Smooth muscle cell (in vitro differentiated cells): ENCODE measurements at regions not wholly inside any gene's neighbourhood (a gene's known extent, or its start where the extent isn't known, plus 50 kb on each side); places are given as distances from the start of the nearest gene placed in this dataset.

Experiments
- DNase-seq: peaks from one replicate; lab custom pipeline; 2025; ENCODE audit not compliant: unreplicated experiment; lab: John Stamatoyannopoulos, UW
- H2AFZ ChIP-seq: fragments of 200-600 bp; sonication (generic); 2 replicates; pipeline ENCODE4 v1.6.0; 2016; ENCODE audit warnings: antibody characterized with exemption, low read depth, mild to moderate bottlenecking
- H3F3A ChIP-seq: fragments of 200-600 bp; sonication (generic); 2 replicates; pipeline ENCODE4 v1.6.0; 2017; ENCODE audit warnings: antibody characterized with exemption, low read depth
- H3K27ac ChIP-seq: fragments of 200-600 bp; sonication (generic); 2 replicates; pipeline ENCODE4 v1.5.1; 2016; ENCODE audit warnings: low read depth, mild to moderate bottlenecking
- H3K27me3 ChIP-seq: fragments of 200-600 bp; sonication (generic); 2 replicates; pipeline ENCODE4 v1.6.1; 2016; ENCODE audit warnings: low read depth, mild to moderate bottlenecking
- H3K36me3 ChIP-seq: fragments of 200-600 bp; sonication (generic); 2 replicates; pipeline ENCODE4 v1.5.1; 2016; ENCODE audit warnings: low read depth
- H3K4me1 ChIP-seq: fragments of 200-600 bp; sonication (generic); 2 replicates; pipeline ENCODE4 v1.5.1; 2016; ENCODE audit warnings: low read depth
- H3K4me2 ChIP-seq: fragments of 200-600 bp; sonication (generic); 2 replicates; pipeline ENCODE4 v1.6.0; 2016; ENCODE audit warnings: mild to moderate bottlenecking
- H3K4me3 ChIP-seq: fragments of 200-600 bp; sonication (generic); 2 replicates; pipeline ENCODE4 v1.5.1; 2016; ENCODE audit warnings: mild to moderate bottlenecking
- H3K79me2 ChIP-seq: fragments of 200-600 bp; sonication (generic); 2 replicates; pipeline ENCODE4 v1.6.0; 2016; ENCODE audit warnings: low read depth, mild to moderate bottlenecking
- H3K9ac ChIP-seq: fragments of 200-600 bp; sonication (generic); 2 replicates; pipeline ENCODE4 v1.6.0; 2016; ENCODE audit warnings: low read depth
- H3K9me3 ChIP-seq: fragments of 200-600 bp; sonication (generic); replicated peaks from 2 replicates; pipeline ENCODE4 v1.5.1; 2016; ENCODE audit warnings: low read depth
- H4K20me1 ChIP-seq: fragments of 200-600 bp; sonication (generic); 2 replicates; pipeline ENCODE4 v1.6.0; 2016; ENCODE audit warnings: low read depth
- WGBS: methylation state at CpG from one replicate; pipeline ENCODE4 v1.1.7; 2016; ENCODE audit warnings: low lambda C conversion rate; 5-methylcytosine and 5-hydroxymethylcytosine counted together
- TF ChIP-seq, protein P1 (sequence below): fragments of 200-600 bp; sonication (generic); IDR thresholded peaks from 2 replicates; pipeline ENCODE4 v1.5.1; 2017; ENCODE audit warnings: borderline replicate concordance, mild to moderate bottlenecking, antibody characterized with exemption; ENCODE audit not compliant: insufficient read depth, poor library complexity, severe bottlenecking

DNA sequence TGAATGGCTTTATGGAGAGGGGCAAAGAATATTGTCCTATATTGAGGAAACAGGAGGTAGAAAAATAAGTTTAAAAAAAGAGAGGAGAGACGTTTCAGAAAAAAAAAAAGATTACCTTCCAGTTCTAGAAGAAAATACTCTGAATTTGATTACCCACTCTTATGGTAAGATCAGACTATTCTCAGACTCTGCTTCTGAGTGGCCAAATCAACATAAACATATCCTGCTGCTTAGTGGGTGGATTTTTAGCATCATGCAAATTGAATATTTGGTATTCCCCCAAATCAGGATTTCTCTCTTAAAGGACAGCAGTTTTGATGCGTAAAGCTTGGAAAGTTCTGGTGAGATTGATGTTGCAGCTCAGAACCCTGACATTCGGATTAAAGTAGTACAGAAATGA is 946.6 kb downstream of the TFAP2A start:
- 87% methylated on average over 3 of the region's 3 CpGs for WGBS
- Histone ChIP-seq H4K20me1 (no peaks in the 10 kb centered on the region), H3K4me3 (no peak overlapping the region), H3K9me3 (no peaks in the 10 kb centered on the region), H3K9ac (no peak overlapping the region), H3K27ac (no peak overlapping the region), H3K36me3 (no peaks in the 10 kb centered on the region), H3K4me2 (no peak overlapping the region), H3F3A (no peaks in the 10 kb centered on the region), H3K4me1 (no peaks in the 10 kb centered on the region), H2AFZ (peak overlapping the region; percentile 76), H3K27me3 (no peaks in the 10 kb centered on the region), H3K79me2 (no peaks in the 10 kb centered on the region)
- TF ChIP-seq, protein P1, sequence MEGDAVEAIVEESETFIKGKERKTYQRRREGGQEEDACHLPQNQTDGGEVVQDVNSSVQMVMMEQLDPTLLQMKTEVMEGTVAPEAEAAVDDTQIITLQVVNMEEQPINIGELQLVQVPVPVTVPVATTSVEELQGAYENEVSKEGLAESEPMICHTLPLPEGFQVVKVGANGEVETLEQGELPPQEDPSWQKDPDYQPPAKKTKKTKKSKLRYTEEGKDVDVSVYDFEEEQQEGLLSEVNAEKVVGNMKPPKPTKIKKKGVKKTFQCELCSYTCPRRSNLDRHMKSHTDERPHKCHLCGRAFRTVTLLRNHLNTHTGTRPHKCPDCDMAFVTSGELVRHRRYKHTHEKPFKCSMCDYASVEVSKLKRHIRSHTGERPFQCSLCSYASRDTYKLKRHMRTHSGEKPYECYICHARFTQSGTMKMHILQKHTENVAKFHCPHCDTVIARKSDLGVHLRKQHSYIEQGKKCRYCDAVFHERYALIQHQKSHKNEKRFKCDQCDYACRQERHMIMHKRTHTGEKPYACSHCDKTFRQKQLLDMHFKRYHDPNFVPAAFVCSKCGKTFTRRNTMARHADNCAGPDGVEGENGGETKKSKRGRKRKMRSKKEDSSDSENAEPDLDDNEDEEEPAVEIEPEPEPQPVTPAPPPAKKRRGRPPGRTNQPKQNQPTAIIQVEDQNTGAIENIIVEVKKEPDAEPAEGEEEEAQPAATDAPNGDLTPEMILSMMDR, result no peak
- no peak for DNase-seq

DNA sequence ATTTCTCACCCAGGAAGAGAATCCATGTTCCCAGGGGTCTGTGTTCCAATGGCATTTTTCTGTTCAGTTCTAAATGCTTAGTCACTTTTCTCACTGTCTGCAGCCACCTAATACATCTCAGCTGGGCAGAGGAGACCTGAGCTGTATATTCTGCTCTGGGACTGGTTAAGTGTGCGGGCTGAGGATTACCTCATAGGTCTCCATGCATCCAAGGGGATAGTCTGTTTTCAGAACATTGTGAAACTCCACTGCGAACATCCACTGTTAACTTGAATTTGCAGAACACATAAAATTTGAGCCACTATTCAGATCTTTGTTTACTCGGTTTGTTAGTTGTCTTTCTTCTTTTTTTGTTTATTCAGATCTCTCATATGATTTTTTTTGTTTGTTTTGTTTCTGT is 947.1 kb downstream of the TFAP2A start:
- Histone ChIP-seq H3K27ac (no peak overlapping the region), H4K20me1 (no peaks in the 10 kb centered on the region), H3K4me2 (peak overlapping the region; percentile 49), H3K27me3 (no peaks in the 10 kb centered on the region), H3K9ac (no peak overlapping the region), H3K4me3 (no peak overlapping the region), H2AFZ (peak overlapping the region; percentile 76), H3K4me1 (no peaks in the 10 kb centered on the region), H3K9me3 (no peaks in the 10 kb centered on the region), H3K79me2 (no peaks in the 10 kb centered on the region), H3F3A (no peaks in the 10 kb centered on the region), H3K36me3 (no peaks in the 10 kb centered on the region)
- WGBS, result 57% methylated on average over 3 of the region's 3 CpGs
- TF ChIP-seq, protein P1, result no peak
- DNase-seq, result no peak

DNA sequence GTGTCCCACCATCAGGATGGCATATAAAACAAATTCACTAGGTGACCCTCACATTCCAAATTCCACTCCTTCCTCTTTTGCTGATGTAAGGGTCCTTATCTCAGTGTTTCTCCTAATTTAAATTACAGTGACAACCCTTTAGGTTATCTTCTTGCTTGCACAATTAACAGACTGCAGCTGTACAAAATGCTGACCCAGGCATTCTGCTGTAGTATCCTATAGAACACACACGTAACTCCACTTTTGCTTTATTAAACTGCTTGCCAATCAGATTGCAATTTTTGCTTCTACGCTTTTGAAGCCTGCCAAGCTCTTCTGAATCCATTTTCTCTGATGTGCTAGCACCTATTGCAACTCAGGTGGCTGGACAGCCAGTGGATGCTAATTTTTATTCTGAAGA is 950.3 kb downstream of the TFAP2A start:
- WGBS, result 86% methylated on average over 2 of the region's 2 CpGs
- H3K79me2 ChIP-seq, result no peaks in the 10 kb centered on the region
- no peaks in the 10 kb centered on the region for H3F3A ChIP-seq
- H3K27ac ChIP-seq, result no peak overlapping the region
- no peak overlapping the region for H3K4me2 ChIP-seq
- no peak overlapping the region for H3K4me3 ChIP-seq
- no peaks in the 10 kb centered on the region for H3K27me3 ChIP-seq
- H3K4me1 ChIP-seq, result peaks cover 1% of the 10 kb centered on the region
- H3K9me3 ChIP-seq, result no peaks in the 10 kb centered on the region
- no peak for DNase-seq
- H2AFZ ChIP-seq, result no peak overlapping the region
- no peaks in the 10 kb centered on the region for H4K20me1 ChIP-seq
- no peaks in the 10 kb centered on the region for H3K36me3 ChIP-seq
- H3K9ac ChIP-seq, result no peak overlapping the region
- TF ChIP-seq, protein P1, result no peak

- no peak overlapping the region for H3K4me3 ChIP-seq
- peaks cover 11% of the 10 kb centered on the region for H3K4me1 ChIP-seq
- H3F3A ChIP-seq, result no peaks in the 10 kb centered on the region
- DNase-seq, result no peak
- TF ChIP-seq, protein P1, result no peak
- whole genome bisulfite sequencing, result 92% methylated on average over 4 of the region's 4 CpGs
- no peaks in the 10 kb centered on the region for H3K79me2 ChIP-seq
- no peaks in the 10 kb centered on the region for H3K27me3 ChIP-seq
- no peaks in the 10 kb centered on the region for H3K9me3 ChIP-seq
- no peak overlapping the region for H3K9ac ChIP-seq
- H2AFZ ChIP-seq, result no peak overlapping the region
- no peaks in the 10 kb centered on the region for H4K20me1 ChIP-seq
- H3K27ac ChIP-seq, result no peak overlapping the region
- H3K36me3 ChIP-seq, result no peaks in the 10 kb centered on the region
- H3K4me2 ChIP-seq, result no peak overlapping the region
Measured at GRCh38 chr6:9463311-9463710, 951.6 kb downstream of the TFAP2A start.
